ENCODE measurements at regions not wholly inside any gene's neighbourhood (a gene's known extent, or its start where the extent isn't known, plus 50 kb on each side); places are given as distances from the start of the nearest gene placed in this dataset.
A peak's percentile ranks its signal among the peaks of the same experiment; 100 is the strongest.
"Not testable (repeated sequence)": the region's sequence is repeated elsewhere in the genome, so short reads cannot be mapped to it uniquely, and the experiment has no call there.

GRCh38 chr7:15143936-15144335 lies 241.4 kb upstream of the DGKB start:
- DNase-seq (ENCODE audit: low read depth), result no peak

- DNase-seq (ENCODE audit: low read depth), result no peak
Measured at GRCh38 chr7:15143121-15143520, 240.6 kb upstream of the DGKB start.

GRCh38 chr7:15140431-15140830 lies 237.9 kb upstream of the DGKB start:
- DNase-seq (ENCODE audit: low read depth), result no peak

GRCh38 chr7:15131661-15132060 lies 229.1 kb upstream of the DGKB start:
- no peak for DNase-seq (ENCODE audit: low read depth)

GRCh38 chr7:15130666-15131541 lies 228.4 kb upstream of the DGKB start:
- DNase-seq (ENCODE audit: low read depth), result no peak

- no peak for DNase-seq (ENCODE audit: low read depth)
Measured at GRCh38 chr7:15128716-15129115, 226.2 kb upstream of the DGKB start.

- DNase-seq (ENCODE audit: low read depth), result not testable (repeated sequence)
Measured at GRCh38 chr7:15126653-15127052, 224.1 kb upstream of the DGKB start.

GRCh38 chr7:15123901-15124300 lies 221.3 kb upstream of the DGKB start:
- no peak for DNase-seq (ENCODE audit: low read depth)

- no peak for DNase-seq (ENCODE audit: low read depth)
Measured at GRCh38 chr7:15113752-15114151, 211.2 kb upstream of the DGKB start.

GRCh38 chr7:15105711-15106110 lies 203.2 kb upstream of the DGKB start:
- no peak for DNase-seq (ENCODE audit: low read depth)

GRCh38 chr7:15104411-15105092 lies 202.0 kb upstream of the DGKB start:
- no peak for DNase-seq (ENCODE audit: low read depth)

GRCh38 chr7:15099074-15099473 lies 196.5 kb upstream of the DGKB start:
- no peak for DNase-seq (ENCODE audit: low read depth)

- no peak for DNase-seq (ENCODE audit: low read depth)
Measured at GRCh38 chr7:15096853-15097252, 194.3 kb upstream of the DGKB start.

GRCh38 chr7:15094989-15095388 lies 192.4 kb upstream of the DGKB start:
- DNase-seq (ENCODE audit: low read depth), result no peak

- DNase-seq (ENCODE audit: low read depth), result no peak
Measured at GRCh38 chr7:15087771-15088170, 185.2 kb upstream of the DGKB start.

- DNase-seq (ENCODE audit: low read depth), result no peak
Measured at GRCh38 chr7:15086862-15087261, 184.3 kb upstream of the DGKB start.

GRCh38 chr7:15086131-15086611 lies 183.6 kb upstream of the DGKB start:
- DNase-seq (ENCODE audit: low read depth), result peak; percentile 29

GRCh38 chr7:15085366-15085765 lies 182.8 kb upstream of the DGKB start:
- peak; percentile 63 for DNase-seq (ENCODE audit: low read depth)

GRCh38 chr7:15084368-15084767 lies 181.8 kb upstream of the DGKB start:
- no peak for DNase-seq (ENCODE audit: low read depth)

- no peak for DNase-seq (ENCODE audit: low read depth)
Measured at GRCh38 chr7:15081891-15082290, 179.3 kb upstream of the DGKB start.

- no peak for DNase-seq (ENCODE audit: low read depth)
Measured at GRCh38 chr7:15073301-15073700, 170.8 kb upstream of the DGKB start.

- no peak for DNase-seq (ENCODE audit: low read depth)
Measured at GRCh38 chr7:15068324-15068723, 165.8 kb upstream of the DGKB start.

- DNase-seq (ENCODE audit: low read depth), result no peak
Measured at GRCh38 chr7:15057272-15057671, 154.7 kb upstream of the DGKB start.

Measured in GM04504 (cell line).